ENCODE measurements at regions not wholly inside any gene's neighbourhood (a gene's known extent, or its start where the extent isn't known, plus 50 kb on each side); places are given as distances from the start of the nearest gene placed in this dataset.
"Not testable (repeated sequence)": the region's sequence is repeated elsewhere in the genome, so short reads cannot be mapped to it uniquely, and the experiment has no call there.

- TF ChIP-seq CTCF (IDR thresholded peaks at IDR 0.05); POLR2AphosphoS5 (IDR thresholded peaks at IDR 0.05; ENCODE audit: low read depth, low read length); REST (IDR thresholded peaks at IDR 0.05; ENCODE audit: insufficient read depth in 1 of 2, low read depth in 2 of 2, low read length in 1 of 2); SIN3A (IDR thresholded peaks at IDR 0.05; ENCODE audit: borderline replicate concordance, insufficient read depth, low read depth, low read length): not testable (repeated sequence)
These were observed 502.5 kb upstream of the MAP2 start for GRCh38 chr2:208921358-208921757.
